ENCODE measurements at regions not wholly inside any gene's neighbourhood (a gene's known extent, or its start where the extent isn't known, plus 50 kb on each side); places are given as distances from the start of the nearest gene placed in this dataset.
A peak's percentile ranks its signal among the peaks of the same experiment; 100 is the strongest.

GRCh38 chr6:795046-795685 lies 102.2 kb upstream of the EXOC2 start:
- FAIRE-seq (no peak), DNase-seq (ENCODE audit: insufficient read length, low spot score) (no peak)

GRCh38 chr6:793261-793660 lies 100.3 kb upstream of the EXOC2 start:
- DNase-seq (ENCODE audit: insufficient read length, low spot score), result no peak
- no peak for FAIRE-seq
- TF ChIP-seq TAF1 (IDR thresholded peaks at IDR 0.05; ENCODE audit: low read depth, low read length), result no peak
- no peak for TF ChIP-seq POU2F2 (IDR thresholded peaks at IDR 0.05; ENCODE audit: low read depth, low read length)
- TF ChIP-seq POLR2A (IDR thresholded peaks at IDR 0.05; ENCODE audit: low read depth, low read length), result no peak
- no peak for TF ChIP-seq PAX5 (IDR thresholded peaks at IDR 0.05; ENCODE audit: insufficient read depth, low read length, severe bottlenecking)
- no peak for TF ChIP-seq SPI1 (IDR thresholded peaks at IDR 0.05; ENCODE audit: low read depth, low read length)
- no peak for TF ChIP-seq POLR2AphosphoS5 (IDR thresholded peaks at IDR 0.05; ENCODE audit: low read depth, low read length)

More at GRCh38 chr6:795046-795685, 102.2 kb upstream of the EXOC2 start:
- TF ChIP-seq TAF1 (IDR thresholded peaks at IDR 0.05; ENCODE audit: low read depth, low read length), result no peak
- TF ChIP-seq POU2F2 (IDR thresholded peaks at IDR 0.05; ENCODE audit: low read depth, low read length), result no peak
- TF ChIP-seq POLR2AphosphoS5 (IDR thresholded peaks at IDR 0.05; ENCODE audit: low read depth, low read length), result no peak
- no peak for TF ChIP-seq PAX5 (IDR thresholded peaks at IDR 0.05; ENCODE audit: insufficient read depth, low read length, severe bottlenecking)
- TF ChIP-seq POLR2A (IDR thresholded peaks at IDR 0.05; ENCODE audit: low read depth, low read length), result no peak
- TF ChIP-seq SPI1 (IDR thresholded peaks at IDR 0.05; ENCODE audit: low read depth, low read length), result no peak

- DNase-seq (ENCODE audit: insufficient read length, low spot score) (no peak), FAIRE-seq (no peak)
- TF ChIP-seq SPI1 (IDR thresholded peaks at IDR 0.05; ENCODE audit: low read depth, low read length) (0 out of 2 replicates have a peak, but pooled peaks have one; percentile 23), POLR2AphosphoS5 (IDR thresholded peaks at IDR 0.05; ENCODE audit: low read depth, low read length) (no peak)
These were observed 99.7 kb upstream of the EXOC2 start for GRCh38 chr6:792662-793061.

- TF ChIP-seq POLR2AphosphoS5 (IDR thresholded peaks at IDR 0.05; ENCODE audit: low read depth, low read length), result no peak
- no peak for TF ChIP-seq POLR2A (IDR thresholded peaks at IDR 0.05; ENCODE audit: low read depth, low read length)
- TF ChIP-seq TAF1 (IDR thresholded peaks at IDR 0.05; ENCODE audit: low read depth, low read length), result no peak
- no peak for TF ChIP-seq PAX5 (IDR thresholded peaks at IDR 0.05; ENCODE audit: insufficient read depth, low read length, severe bottlenecking)
- TF ChIP-seq POU2F2 (IDR thresholded peaks at IDR 0.05; ENCODE audit: low read depth, low read length), result no peak
- peak; percentile 68 for TF ChIP-seq SPI1 (IDR thresholded peaks at IDR 0.05; ENCODE audit: low read depth, low read length)
- FAIRE-seq, result peak; percentile 28
These were observed 95.1 kb upstream of the EXOC2 start for GRCh38 chr6:788058-788457.

GRCh38 chr6:786946-787763 lies 94.2 kb upstream of the EXOC2 start:
- TF ChIP-seq POLR2A (IDR thresholded peaks at IDR 0.05; ENCODE audit: low read depth, low read length) (no peak), SPI1 (IDR thresholded peaks at IDR 0.05; ENCODE audit: low read depth, low read length) (no peak), POLR2AphosphoS5 (IDR thresholded peaks at IDR 0.05; ENCODE audit: low read depth, low read length) (no peak), PAX5 (IDR thresholded peaks at IDR 0.05; ENCODE audit: insufficient read depth, low read length, severe bottlenecking) (no peak), TAF1 (IDR thresholded peaks at IDR 0.05; ENCODE audit: low read depth, low read length) (no peak), POU2F2 (IDR thresholded peaks at IDR 0.05; ENCODE audit: low read depth, low read length) (no peak)
- FAIRE-seq (no peak), DNase-seq (ENCODE audit: insufficient read length, low spot score) (peak; percentile 32)

More at GRCh38 chr6:788058-788457, 95.1 kb upstream of the EXOC2 start:
- no peak for DNase-seq (ENCODE audit: insufficient read length, low spot score)

- FAIRE-seq (no peak), DNase-seq (ENCODE audit: insufficient read length, low spot score) (no peak)
- no peak for TF ChIP-seq TAF1 (IDR thresholded peaks at IDR 0.05; ENCODE audit: low read depth, low read length)
- TF ChIP-seq POLR2AphosphoS5 (IDR thresholded peaks at IDR 0.05; ENCODE audit: low read depth, low read length), result no peak
- no peak for TF ChIP-seq SPI1 (IDR thresholded peaks at IDR 0.05; ENCODE audit: low read depth, low read length)
- no peak for TF ChIP-seq POU2F2 (IDR thresholded peaks at IDR 0.05; ENCODE audit: low read depth, low read length)
- TF ChIP-seq PAX5 (IDR thresholded peaks at IDR 0.05; ENCODE audit: insufficient read depth, low read length, severe bottlenecking), result no peak
- no peak for TF ChIP-seq POLR2A (IDR thresholded peaks at IDR 0.05; ENCODE audit: low read depth, low read length)
These were observed 91.2 kb upstream of the EXOC2 start for GRCh38 chr6:783966-784735.

GRCh38 chr6:782141-782540 lies 89.2 kb upstream of the EXOC2 start:
- TF ChIP-seq POLR2A (IDR thresholded peaks at IDR 0.05; ENCODE audit: low read depth, low read length) (no peak), POLR2AphosphoS5 (IDR thresholded peaks at IDR 0.05; ENCODE audit: low read depth, low read length) (no peak), POU2F2 (IDR thresholded peaks at IDR 0.05; ENCODE audit: low read depth, low read length) (no peak), PAX5 (IDR thresholded peaks at IDR 0.05; ENCODE audit: insufficient read depth, low read length, severe bottlenecking) (no peak), SPI1 (IDR thresholded peaks at IDR 0.05; ENCODE audit: low read depth, low read length) (no peak), TAF1 (IDR thresholded peaks at IDR 0.05; ENCODE audit: low read depth, low read length) (no peak)
- FAIRE-seq (no peak), DNase-seq (ENCODE audit: insufficient read length, low spot score) (no peak)

GRCh38 chr6:781350-781961 lies 88.5 kb upstream of the EXOC2 start:
- TF ChIP-seq PAX5 (IDR thresholded peaks at IDR 0.05; ENCODE audit: insufficient read depth, low read length, severe bottlenecking) (no peak), POLR2A (IDR thresholded peaks at IDR 0.05; ENCODE audit: low read depth, low read length) (no peak), TAF1 (IDR thresholded peaks at IDR 0.05; ENCODE audit: low read depth, low read length) (no peak), SPI1 (IDR thresholded peaks at IDR 0.05; ENCODE audit: low read depth, low read length) (no peak), POLR2AphosphoS5 (IDR thresholded peaks at IDR 0.05; ENCODE audit: low read depth, low read length) (no peak), POU2F2 (IDR thresholded peaks at IDR 0.05; ENCODE audit: low read depth, low read length) (no peak)
- FAIRE-seq, result no peak

More at GRCh38 chr6:781350-781961, 88.5 kb upstream of the EXOC2 start:
- DNase-seq (ENCODE audit: insufficient read length, low spot score), result no peak
